Left colon (tissue), 2 donors: ENCODE measurements at regions not wholly inside any gene's neighbourhood (a gene's known extent, or its start where the extent isn't known, plus 50 kb on each side); places are given as distances from the start of the nearest gene placed in this dataset.

Experiments
- ATAC-seq: fragments of 200-7000 bp; cut with Tn5 transposase; one replicate; pipeline ENCODE4 v1.9.1; 2020; ENCODE audit warnings: mild to moderate bottlenecking, moderate library complexity
- DNase-seq, 2 donors: peaks; one replicate each; pipeline ENCODE4 v3.0.0-alpha.2; 2020
- intact Hi-C, 2 donors: fragments of 100-400 bp; cut with DNase I in 1 of 2; cut with micrococcal nuclease in 1 of 2; formaldehyde crosslinking; loops; one replicate each; pipeline versions ENCODE4 v1.11.2 to v1.14.0; 2022; cut with DNase I, micrococcal nuclease
- donor health status: DM: no; HTN: no; CAD: no.
- donor health status: DM: yes; HTN: yes; CAD: no.

DNA sequence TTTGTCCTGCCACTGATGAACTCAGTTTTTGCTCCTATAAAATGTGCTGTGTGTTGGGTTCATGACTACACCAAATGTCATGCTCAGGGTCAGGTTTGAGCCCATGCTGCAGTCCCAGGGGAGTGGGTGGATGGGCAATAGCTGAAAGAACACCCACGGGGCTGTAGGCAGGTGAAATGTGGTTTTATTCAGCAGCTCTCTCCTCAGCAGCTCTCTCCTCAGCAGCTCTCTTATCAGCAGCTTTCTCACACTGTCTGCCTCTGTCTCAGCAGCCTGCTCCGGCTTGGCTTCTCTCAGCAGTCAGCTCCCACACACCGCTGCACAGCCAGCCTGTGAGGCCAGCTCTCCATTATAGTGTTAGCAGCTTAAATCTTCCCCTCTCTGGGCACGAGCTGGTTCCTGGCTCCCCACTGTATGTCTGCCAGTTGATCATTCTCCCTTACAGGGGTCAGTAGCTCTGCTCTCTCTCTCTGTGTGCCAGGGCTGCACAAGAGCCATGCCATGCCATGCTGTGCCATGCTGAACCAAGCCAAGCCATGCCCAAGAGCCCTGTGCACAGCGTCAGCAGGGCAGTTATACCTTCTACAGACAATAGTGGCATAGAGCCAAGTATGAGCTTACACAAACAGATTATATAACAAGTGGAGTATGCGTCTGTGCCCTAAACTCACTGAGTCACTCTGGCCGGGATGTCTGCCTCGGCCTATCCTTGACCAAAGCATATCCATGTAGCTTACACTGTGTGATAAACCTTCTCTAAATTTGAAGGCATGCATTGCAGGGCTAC lies 303.3 kb upstream of the TMPO start:
- DNase-seq (no peak), ATAC-seq (no peak)
- intact Hi-C loops, result no loop called here

- ATAC-seq (no peak), DNase-seq (no peak)
- intact Hi-C loops, result no loop called here
These were observed 301.8 kb upstream of the TMPO start for GRCh38 chr12:98213556-98213955.

DNA sequence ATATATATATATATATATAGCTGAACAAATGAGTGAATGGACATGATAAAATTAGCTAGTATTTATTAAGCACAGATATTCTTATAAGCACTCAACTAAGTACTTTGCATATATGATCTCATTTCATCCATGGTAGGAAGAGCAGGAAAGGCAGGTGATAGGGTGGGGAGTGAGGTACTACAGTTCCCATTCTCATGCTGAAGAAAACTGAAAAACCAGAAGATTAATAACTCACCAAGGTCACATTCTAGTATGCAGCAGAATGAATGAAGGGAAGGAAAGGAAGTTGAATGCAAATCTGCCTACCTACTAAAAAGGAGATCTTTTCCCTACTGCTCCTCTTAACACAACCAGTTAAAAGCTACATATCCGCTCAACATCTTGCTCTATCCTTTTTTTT lies 298.1 kb upstream of the TMPO start:
- intact Hi-C loops, result no loop called here
- no peak for ATAC-seq

DNA sequence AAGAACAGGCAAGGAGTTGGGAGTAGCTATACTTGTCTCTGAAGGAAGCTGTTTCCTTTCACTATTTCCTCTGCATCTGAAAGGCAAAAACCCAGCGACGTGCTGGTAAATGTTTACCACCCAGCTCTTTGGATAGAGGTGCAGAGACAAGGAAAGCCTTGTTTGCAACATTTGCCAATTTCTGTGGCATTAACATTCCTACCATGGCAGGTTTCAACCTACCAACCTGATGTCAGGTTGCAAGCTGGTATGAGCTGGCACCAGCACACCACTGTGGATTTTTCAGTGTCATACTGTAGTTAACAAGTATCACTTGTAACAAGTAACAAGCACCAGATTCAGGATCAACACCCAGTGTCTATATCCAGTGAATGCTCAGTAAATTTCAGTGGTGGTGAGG lies 294.8 kb upstream of the TMPO start:
- DNase-seq (no peak), ATAC-seq (no peak)
- intact Hi-C loops, result no loop called here

More for the DNA sequence above, 298.1 kb upstream of the TMPO start:
- no peak for DNase-seq

- DNase-seq (no peak), ATAC-seq (no peak)
- intact Hi-C loops, result no loop called here
These were observed 294.1 kb upstream of the TMPO start for GRCh38 chr12:98221243-98221808.

DNA sequence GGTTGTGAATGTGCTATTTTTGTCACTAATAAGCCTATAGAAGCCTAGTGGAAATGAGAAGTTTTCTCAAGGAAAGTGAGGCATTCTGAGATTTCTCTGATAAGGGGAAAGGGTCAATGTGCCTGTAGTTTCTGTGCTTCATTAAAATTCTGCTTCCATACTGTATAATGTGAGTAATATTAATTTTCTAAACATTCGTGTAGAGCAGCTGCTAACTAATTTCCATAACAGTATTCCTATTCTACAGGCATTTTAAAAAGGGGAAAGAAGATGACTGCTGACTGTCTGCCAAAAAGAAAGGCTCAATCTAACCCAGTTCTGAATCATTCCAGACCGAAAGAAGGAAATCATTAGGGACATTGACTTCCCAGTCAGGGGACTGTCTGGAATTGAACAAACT lies 293.3 kb upstream of the TMPO start:
- no peak for ATAC-seq
- intact Hi-C loops, result no loop called here
- no peak for DNase-seq

GRCh38 chr12:98224584-98225221 lies 290.7 kb upstream of the TMPO start:
- ATAC-seq (no peak), DNase-seq (no peak)
- intact Hi-C loops, result no loop called here

- no peak for DNase-seq
These were observed 288.2 kb upstream of the TMPO start for GRCh38 chr12:98227162-98227561.

DNA sequence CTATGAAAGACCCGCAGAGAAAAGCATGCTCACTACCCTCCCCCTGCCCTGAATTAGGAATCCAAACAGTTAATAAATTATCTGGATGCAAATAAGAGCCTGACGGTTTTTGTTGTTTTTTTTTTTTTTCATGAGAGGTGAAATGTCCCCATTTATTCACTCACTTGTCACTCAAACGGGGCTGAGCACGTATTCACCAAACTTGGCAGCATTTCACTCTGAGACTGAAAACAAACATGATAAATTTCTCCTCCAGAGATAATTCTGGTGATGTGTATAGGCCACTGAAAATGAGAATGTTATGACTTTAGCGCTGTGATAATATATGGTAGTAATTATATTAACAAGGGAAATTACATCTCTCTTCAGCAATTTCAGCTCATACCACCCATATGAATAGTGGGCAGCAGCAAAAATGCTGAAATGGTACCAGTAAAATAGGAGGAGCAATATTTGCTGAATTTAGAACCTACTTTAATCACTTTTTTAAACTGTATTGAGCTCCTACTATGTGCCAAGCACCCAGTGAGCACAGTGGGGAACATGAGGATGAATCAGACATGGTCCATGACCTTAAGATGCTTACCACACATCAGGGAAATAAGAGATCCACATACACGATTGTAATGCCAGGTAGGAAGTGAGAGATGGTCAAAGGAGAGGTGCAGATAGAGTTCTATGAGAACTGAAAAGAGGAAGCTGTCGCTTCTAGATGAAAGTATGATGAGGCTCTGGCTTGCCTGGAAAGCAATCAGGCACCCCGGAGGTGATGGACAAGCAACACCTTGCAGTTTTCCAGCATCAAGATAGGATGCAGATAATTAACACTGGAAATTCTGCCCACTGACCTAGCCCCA lies 286.5 kb upstream of the TMPO start:
- intact Hi-C loops, result no loop called here
- DNase-seq, result no peak
- ATAC-seq, result no peak

More at GRCh38 chr12:98227162-98227561, 288.2 kb upstream of the TMPO start:
- intact Hi-C loops, result no loop called here
- ATAC-seq, result no peak

- DNase-seq, result no peak
- intact Hi-C loops, result no loop called here
- no peak for ATAC-seq
These were observed 285.9 kb upstream of the TMPO start for GRCh38 chr12:98229540-98229924.

- intact Hi-C loops, result no loop called here
- no peak for DNase-seq
- ATAC-seq, result no peak
These were observed 282.5 kb upstream of the TMPO start for GRCh38 chr12:98232753-98233390.

GRCh38 chr12:98235301-98235700 lies 280.1 kb upstream of the TMPO start:
- DNase-seq (no peak), ATAC-seq (no peak)
- intact Hi-C loops, result no loop called here

DNA sequence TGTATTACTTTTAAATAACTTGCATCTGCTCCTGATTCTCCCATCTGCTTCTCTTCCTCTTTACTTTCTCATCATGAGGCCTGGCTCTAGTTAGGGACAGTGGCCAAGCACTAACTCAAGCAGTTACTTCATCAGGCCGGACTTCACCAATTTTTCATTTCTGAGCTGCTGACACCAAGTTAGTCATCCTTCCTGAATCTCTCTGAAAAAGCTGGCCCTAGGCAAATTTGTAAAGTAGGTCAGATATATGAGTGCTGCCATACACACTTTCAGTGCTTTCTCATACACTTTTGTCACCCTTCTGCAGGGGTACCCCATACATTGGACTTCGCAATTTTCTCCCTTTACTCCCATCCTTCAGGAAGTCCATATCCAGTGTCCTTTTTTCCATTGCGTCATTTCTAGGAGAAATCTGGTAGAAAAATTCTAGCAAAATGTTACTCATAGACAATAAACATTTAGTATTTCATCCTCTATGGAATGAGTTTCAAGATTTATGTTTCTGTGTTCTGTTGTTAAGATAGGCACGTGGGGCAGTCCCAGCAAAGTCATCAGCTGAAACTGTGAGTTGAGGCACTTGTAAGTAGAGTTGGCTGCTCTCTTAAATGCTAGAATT lies 276.8 kb upstream of the TMPO start:
- ATAC-seq (no peak), DNase-seq (no peak)
- intact Hi-C loops, result no loop called here

- ATAC-seq (no peak), DNase-seq (no peak)
- intact Hi-C loops, result no loop called here
These were observed 272.2 kb upstream of the TMPO start for GRCh38 chr12:98243190-98243589.

- no peak for DNase-seq
- intact Hi-C loops, result no loop called here
- ATAC-seq, result no peak
These were observed 271.3 kb upstream of the TMPO start for GRCh38 chr12:98244136-98244535.

DNA sequence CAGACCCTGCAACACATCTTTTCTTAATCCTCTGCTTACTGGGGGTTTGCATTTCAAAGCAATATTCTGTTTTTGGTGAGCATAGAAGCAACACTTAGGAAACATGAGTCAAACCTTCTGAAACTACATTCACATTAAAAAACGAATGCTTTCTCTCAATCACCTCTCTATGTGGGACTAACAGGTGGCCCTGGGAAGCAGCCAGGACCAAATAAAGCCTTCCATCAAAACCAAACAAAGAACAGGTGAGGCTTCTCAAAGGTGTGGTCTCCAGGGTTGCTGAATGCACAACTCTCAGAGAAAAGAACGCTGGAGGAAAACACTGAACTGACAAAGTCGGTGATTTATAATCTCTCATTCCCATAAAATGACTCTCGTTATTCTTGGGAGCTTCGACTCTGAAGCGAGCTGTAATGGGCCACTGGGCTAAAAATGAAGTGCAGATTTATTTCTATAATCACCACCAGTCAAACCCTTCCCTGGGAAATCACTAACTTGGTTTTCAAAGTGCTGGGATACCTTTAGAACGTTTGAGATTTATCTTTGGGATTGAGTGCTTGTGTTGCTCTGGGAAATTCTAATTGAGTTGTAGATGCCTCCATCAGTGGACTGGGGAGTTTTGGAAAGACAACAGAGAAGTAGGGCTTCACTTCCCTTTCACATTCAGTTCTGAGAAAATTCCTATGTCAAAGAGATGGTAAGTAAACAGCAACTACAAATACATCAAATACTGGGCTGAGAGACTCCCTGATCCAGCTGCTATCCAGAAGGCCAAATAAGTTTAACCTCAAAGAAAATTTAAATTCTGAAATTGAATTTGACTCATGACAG lies 262.0 kb upstream of the TMPO start:
- no peak for ATAC-seq
- intact Hi-C loops, result no loop called here
- DNase-seq, result no peak

DNA sequence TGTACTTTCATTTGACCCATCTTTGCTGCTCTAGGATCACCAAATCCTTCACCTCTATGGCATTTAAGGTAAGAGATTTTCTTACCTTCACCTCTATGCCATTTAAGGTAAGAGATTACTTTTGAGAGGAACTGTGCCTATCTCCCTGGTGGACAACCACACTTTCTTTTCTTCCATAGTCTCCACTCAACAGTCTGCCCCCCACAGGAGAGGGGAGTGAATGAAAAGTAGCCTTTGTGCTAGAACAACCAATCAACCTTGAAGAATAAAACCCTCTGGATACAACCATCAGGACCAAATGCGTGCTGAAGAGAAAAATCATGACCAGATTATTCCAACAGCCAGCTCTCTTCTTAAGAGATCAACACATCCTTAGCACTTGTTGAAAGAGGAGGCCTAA lies 258.6 kb upstream of the TMPO start:
- ATAC-seq (no peak), DNase-seq (no peak)
- intact Hi-C loops, result no loop called here

DNA sequence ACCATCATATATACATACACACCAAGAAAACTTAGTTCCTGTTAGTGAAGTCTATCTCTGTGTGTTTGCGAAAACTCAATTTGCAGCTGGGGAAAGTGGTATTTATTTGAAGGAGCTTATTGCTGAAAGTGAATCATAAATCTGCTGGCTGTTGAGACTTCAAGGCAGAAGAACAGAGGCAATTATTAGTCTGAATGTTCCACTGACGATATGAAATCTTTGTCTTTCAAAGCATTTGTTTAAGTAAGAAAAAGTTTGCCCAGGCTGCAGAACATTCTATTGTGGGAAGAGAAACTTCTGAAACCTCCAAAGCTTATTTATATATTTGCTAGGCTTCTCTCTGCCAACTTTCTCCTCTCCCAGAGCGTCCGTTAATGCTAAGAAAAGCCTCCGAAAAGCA lies 255.7 kb upstream of the TMPO start:
- DNase-seq, result no peak
- intact Hi-C loops, result no loop called here
- ATAC-seq, result no peak
